T1000 (cell line): ENCODE measurements at regions not wholly inside any gene's neighbourhood (a gene's known extent, or its start where the extent isn't known, plus 50 kb on each side); places are given as distances from the start of the nearest gene placed in this dataset.

Source experiments
- DNase-seq: peaks from one replicate; lab custom pipeline; 2025; ENCODE audit warnings: mixed read lengths; lab: John Stamatoyannopoulos, UW

GRCh38 chr12:64999148-64999425 lies 122.0 kb downstream of the WIF1 start:
- DNase-seq, result no peak
